Forelimb muscle (tissue), 1 donor: ENCODE measurements at regions not wholly inside any gene's neighbourhood (a gene's known extent, or its start where the extent isn't known, plus 50 kb on each side); places are given as distances from the start of the nearest gene placed in this dataset.

Experiments used
- DNase-seq: peaks from one replicate; pipeline ENCODE4 v3.0.0-alpha.2; 2013; ENCODE audit warnings: low read depth

- no peak for DNase-seq
Observed at GRCh38 chr2:5235701-5236100, 456.5 kb upstream of the SOX11 start.

- peak; percentile 19 for DNase-seq
Observed at GRCh38 chr2:5236249-5236648, 455.9 kb upstream of the SOX11 start.

- no peak for DNase-seq
Observed at GRCh38 chr2:5242751-5243150, 449.4 kb upstream of the SOX11 start.

- DNase-seq: no peak
Observed at GRCh38 chr2:5250482-5250881, 441.7 kb upstream of the SOX11 start.

GRCh38 chr2:5253263-5253662 lies 438.9 kb upstream of the SOX11 start:
- no peak for DNase-seq

GRCh38 chr2:5254791-5255332 lies 437.3 kb upstream of the SOX11 start:
- no peak for DNase-seq

GRCh38 chr2:5263291-5263690 lies 428.9 kb upstream of the SOX11 start:
- DNase-seq: no peak

GRCh38 chr2:5264361-5264760 lies 427.8 kb upstream of the SOX11 start:
- DNase-seq: no peak

GRCh38 chr2:5285061-5285460 lies 407.1 kb upstream of the SOX11 start:
- no peak for DNase-seq

- DNase-seq: no peak
Observed at GRCh38 chr2:5285872-5286769, 406.1 kb upstream of the SOX11 start.

- DNase-seq: no peak
Observed at GRCh38 chr2:5287558-5288334, 404.4 kb upstream of the SOX11 start.

- no peak for DNase-seq
Observed at GRCh38 chr2:5290900-5291546, 401.2 kb upstream of the SOX11 start.

- no peak for DNase-seq
Observed at GRCh38 chr2:5304640-5305039, 387.5 kb upstream of the SOX11 start.

GRCh38 chr2:5315041-5315440 lies 377.1 kb upstream of the SOX11 start:
- no peak for DNase-seq

- DNase-seq: no peak
Observed at GRCh38 chr2:5315512-5315911, 376.7 kb upstream of the SOX11 start.

GRCh38 chr2:5316001-5316490 lies 376.1 kb upstream of the SOX11 start:
- no peak for DNase-seq

- no peak for DNase-seq
Observed at GRCh38 chr2:5319493-5319892, 372.7 kb upstream of the SOX11 start.

- DNase-seq: no peak
Observed at GRCh38 chr2:5322396-5322795, 369.8 kb upstream of the SOX11 start.

GRCh38 chr2:5325523-5325922 lies 366.7 kb upstream of the SOX11 start:
- no peak for DNase-seq

- DNase-seq: no peak
Observed at GRCh38 chr2:5328826-5329225, 363.4 kb upstream of the SOX11 start.

GRCh38 chr2:5329763-5330162 lies 362.4 kb upstream of the SOX11 start:
- DNase-seq: no peak

GRCh38 chr2:5330961-5331360 lies 361.2 kb upstream of the SOX11 start:
- no peak for DNase-seq
